ENCODE measurements at regions not wholly inside any gene's neighbourhood (a gene's known extent, or its start where the extent isn't known, plus 50 kb on each side); places are given as distances from the start of the nearest gene placed in this dataset.

DNA sequence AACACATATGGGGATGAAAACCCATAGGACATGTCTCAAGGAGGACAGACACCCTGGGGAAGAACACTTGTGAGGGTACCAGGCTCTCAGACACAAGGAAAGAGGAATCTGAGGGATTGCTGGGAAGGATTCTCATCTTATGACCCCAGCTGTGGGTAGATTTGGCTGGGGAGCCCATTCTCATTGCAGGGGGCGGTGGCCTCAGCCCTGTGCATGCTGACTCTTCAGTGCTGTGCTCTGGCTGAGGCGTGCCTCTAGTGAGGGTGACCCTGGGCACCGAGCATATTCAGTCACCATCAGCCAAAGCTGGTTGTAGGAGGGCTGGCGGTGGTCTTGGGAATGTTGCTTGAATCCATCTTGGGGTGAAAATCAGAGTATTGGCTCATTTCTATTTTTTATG lies 140.7 kb downstream of the TM9SF2 start:
- no peak for DNase-seq (ENCODE audit: low spot score)

DNA sequence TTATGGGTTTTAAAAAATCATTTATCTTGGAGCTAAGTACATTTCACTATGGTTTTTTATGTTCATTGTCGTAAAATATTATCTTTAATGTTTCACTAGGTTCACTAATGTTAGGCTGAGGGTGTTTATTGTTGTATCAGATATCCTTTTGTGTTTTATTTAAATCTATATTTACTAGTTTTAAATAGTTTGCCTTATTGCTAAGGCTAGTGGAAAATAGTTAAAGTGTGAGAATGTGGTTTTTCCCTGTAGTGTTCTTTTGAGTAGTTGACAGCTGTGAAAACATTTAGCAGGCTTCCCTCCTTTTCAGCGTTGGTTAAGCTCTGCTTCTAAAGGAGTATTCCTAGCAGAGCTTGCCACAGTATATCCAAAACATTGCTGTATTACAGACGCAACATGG lies 139.0 kb downstream of the TM9SF2 start:
- DNase-seq (ENCODE audit: low spot score), result no peak

DNA sequence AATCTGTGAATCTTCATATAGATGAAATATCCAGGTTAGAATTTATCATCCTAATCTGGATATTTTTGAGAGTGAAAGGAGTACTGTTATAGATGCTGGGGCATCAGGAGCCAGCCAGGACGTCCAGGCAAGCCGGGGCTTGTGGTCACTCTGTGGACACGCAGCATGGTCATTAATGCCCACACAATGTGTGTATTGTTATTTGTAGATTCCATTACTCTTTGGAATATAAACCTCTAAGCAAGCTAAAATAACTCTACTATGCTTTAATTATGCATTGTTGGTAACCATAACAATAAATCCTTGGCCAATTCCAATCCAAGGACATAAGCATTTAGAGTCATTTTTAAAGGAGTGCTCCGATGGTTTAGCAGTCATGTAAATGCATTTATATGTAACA lies 137.9 kb downstream of the TM9SF2 start:
- DNase-seq (ENCODE audit: low spot score), result no peak

DNA sequence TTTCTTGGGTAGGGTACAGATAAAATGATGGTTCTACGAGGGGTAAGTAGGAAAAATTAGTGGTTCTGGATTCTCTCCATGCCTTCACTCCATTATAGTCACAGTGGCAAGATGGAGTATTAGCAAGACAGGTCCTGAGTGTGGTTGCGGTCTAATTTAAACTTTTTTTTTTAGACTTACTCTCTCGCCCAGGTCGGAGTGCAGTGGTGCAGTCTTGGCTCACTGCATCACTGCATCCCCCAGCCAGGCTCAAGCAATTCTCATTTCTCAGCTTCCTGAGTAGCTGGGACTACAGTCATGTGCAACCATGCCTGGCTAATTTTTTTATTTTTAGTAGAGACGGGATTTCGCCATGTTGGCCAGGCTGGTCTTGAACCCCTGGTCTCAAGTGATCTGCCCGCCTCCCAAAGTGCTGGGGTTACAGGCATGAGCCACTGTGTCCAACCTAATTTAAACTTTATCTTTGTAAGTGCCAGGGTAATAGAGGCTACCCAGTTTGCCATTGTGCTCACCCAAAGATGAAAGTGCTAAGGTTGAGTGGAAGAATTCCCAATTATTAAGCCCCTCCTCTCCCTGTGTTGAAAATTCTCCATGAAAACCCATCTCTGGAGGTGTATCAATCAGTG lies 135.6 kb downstream of the TM9SF2 start:
- DNase-seq (ENCODE audit: low spot score), result no peak

DNA sequence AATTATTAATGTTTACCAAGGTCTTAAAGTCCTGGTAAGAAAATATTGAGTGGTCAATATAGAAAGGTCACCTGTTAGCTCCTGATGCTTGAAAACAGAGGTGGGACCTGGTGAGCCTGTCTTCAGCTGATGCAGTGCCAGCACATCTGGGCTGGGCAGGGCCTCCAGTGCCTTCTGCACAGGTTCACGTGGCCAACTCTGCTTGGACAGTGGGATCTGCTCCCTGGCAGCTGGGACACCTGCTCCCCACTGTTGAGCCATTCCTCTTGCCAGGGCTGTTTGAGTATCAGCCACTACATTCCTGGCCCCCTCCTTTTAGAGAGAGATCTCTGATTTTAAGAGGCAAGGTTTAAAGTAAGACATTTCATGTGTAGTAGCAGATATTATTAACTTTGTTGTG lies 135.0 kb downstream of the TM9SF2 start:
- DNase-seq (ENCODE audit: low spot score), result no peak

DNA sequence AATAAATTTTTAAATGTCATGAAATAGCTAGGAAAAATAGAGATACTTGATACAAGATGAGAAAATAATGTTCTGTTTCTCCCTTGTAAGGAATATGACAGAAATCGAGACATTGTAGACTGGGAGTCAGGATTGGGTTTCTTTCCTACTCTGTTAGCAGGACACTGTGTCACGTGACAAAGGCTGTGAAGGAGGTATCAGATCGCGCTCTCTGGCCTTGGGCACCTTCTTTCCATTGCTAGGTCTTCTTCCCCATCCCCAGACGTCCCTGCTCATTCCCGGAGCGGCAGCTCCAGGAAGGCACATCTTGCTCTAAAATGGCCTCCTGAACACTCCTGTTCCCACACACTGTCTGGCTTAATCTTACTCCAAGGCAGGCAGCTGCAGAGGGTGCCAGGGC lies 133.4 kb downstream of the TM9SF2 start:
- no peak for DNase-seq (ENCODE audit: low spot score)

DNA sequence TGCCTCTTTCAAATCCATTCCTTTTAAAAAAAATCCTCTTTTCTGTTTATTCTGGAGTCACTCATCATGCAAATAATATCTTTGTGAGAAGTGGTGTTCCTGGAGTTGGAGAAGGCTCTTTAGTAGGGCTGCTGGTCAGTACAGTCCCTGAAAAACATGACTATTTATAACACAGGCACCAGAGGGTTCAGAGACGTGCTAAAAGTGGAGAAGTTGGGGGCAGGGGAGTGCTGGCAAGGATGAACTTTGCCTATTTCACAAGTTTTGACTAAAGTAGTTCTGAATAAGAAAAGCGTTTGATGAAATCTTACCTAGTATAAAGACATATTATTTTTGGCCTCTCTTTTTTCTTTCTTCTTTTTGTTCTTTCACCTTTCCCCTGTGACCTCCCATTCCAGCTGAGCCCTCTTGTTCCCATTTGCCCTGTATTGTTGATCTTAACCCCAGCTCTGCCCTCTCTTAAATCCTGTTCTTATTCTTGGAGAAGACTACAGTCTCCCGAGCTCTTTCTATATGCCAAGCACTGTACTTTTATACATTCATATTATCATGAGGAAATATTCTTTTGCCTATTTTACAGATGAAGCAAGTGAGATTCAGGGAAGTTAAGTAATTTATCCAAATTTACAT lies 129.1 kb downstream of the TM9SF2 start:
- DNase-seq (ENCODE audit: low spot score), result no peak

DNA sequence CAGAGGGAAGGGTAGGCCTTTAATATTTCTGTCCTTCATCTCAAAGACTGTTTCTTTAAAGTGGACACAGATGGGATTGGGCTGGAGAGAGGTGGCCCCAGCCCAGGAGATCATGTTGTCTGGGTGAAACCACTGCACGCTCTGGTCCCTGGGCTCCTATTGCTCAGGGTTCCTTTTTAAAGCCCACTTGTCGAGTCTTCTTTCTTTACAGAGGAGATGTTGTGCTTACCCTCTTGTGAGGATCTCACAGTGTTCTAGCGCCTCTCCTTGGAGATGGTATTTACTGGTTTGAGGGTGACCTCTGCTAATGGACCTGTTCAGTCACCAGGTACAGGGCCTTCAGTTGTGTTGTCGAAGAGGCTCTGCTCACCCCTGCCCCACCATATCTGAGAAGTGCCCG lies 128.4 kb downstream of the TM9SF2 start:
- DNase-seq (ENCODE audit: low spot score), result no peak

DNA sequence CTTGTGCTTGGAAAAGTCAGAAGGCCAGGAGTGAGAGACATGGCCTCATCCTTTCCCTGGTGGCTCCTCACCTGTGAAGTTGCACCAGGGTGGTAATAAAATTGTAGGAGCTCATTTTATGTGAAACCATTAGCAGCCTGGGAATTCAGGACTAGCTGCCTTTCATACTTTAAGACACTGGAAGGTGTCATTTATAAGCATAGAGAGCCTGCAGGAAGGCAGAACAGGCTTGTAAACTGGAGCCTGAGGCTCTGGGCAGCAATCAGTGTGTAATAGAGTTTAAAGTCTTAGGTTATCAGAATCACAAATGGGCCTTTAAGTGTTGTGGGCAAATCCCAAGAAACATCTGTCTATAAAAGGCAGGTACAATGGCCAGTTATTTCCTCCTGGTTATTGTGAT lies 127.2 kb downstream of the TM9SF2 start:
- no peak for DNase-seq (ENCODE audit: low spot score)

DNA sequence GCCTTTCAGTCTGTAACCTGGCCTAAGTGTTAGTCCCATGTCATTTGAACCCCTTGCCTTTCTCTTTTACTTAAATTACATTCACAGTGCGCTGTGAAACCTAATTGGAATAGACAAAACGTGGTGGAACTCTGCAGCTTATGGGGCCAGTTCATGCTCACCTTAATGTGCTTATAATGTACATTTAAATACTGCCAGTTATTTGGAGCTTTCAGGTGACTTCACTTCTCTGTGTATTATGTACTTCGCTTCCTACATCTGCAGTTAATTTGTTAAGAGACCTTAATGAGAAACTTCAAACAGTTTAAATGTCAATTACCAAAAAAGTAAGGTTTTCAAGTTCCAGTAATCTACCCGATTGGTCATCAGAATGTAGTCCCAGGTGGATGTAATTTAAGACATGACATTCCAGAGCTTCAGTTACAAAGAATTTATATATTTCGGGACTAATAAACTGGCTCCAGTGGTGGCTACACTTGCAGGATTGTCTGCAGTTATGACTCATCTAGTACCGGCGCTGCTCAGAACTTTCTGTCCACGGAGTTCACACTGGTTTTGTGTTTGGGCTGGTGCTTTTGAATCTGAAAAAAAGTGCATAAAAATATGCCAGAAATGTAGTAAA lies 125.3 kb downstream of the TM9SF2 start:
- no peak for DNase-seq (ENCODE audit: low spot score)

DNA sequence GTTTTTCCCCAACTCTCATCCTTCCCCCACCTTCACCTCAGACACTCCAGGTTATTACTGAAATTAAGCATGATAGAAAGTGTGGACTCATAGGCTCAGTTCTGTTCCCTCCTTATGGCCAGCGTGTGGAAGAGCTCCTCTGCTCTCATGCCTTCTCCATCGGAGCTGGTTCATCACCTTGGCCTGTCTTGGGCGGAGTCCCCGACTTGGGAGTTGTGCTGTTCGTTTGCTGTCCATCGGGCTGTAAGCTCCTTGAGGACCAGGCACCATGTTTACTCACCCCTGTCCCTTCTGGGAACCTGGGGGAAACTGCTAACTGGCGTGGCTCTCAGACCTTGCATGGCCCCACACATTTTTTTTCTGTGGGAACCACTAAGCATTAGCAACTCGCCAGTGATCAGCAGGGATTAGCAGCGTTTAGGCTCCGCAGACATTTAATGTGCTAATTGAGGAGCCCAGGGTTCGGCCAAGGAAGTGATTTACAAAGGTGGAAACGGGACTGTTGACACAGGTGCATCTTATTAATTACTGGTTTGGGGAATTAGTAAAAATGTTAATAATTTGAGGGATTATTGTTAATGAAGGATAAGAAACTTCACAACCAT lies 123.8 kb downstream of the TM9SF2 start:
- no peak for DNase-seq (ENCODE audit: low spot score)

DNA sequence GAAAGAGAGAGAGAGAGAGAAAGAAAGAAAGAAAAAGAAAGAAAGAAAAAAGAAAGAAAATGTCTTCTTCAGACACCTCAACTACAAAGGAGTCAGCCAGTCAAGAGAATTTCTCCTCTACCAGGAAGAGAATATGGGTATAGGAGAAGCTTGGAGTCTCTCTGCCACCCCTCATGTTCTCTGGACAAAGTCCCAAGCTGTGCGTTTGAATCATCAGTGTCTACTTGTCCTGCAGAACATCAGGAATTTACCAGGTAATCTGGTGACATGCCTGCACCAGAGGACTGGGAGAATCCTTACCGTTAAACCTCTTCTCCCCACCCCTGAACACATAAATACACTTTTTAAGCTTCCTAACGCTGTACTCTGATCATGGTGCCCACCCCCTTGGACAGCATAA lies 119.5 kb downstream of the TM9SF2 start:
- no peak for DNase-seq (ENCODE audit: low spot score)

DNA sequence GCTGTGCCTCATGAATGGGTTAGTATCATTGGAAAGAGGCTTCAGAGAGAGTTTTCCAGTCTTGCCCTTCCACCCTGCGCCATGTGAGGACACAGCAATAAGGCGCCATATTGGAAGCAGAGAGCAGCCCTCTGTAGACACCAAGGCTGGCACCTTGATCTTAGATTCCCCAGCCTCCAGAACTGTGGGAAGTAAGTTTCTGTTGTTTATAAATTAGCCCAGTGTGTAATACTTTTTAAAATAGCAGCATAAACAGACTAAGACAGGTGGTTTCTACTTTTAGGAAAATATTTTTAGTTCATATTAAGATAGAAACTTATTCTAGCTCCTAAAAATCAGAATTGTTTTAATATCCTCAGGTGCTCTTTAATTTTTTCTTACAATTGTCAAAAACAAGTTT lies 117.9 kb downstream of the TM9SF2 start:
- DNase-seq (ENCODE audit: low spot score), result no peak

DNA sequence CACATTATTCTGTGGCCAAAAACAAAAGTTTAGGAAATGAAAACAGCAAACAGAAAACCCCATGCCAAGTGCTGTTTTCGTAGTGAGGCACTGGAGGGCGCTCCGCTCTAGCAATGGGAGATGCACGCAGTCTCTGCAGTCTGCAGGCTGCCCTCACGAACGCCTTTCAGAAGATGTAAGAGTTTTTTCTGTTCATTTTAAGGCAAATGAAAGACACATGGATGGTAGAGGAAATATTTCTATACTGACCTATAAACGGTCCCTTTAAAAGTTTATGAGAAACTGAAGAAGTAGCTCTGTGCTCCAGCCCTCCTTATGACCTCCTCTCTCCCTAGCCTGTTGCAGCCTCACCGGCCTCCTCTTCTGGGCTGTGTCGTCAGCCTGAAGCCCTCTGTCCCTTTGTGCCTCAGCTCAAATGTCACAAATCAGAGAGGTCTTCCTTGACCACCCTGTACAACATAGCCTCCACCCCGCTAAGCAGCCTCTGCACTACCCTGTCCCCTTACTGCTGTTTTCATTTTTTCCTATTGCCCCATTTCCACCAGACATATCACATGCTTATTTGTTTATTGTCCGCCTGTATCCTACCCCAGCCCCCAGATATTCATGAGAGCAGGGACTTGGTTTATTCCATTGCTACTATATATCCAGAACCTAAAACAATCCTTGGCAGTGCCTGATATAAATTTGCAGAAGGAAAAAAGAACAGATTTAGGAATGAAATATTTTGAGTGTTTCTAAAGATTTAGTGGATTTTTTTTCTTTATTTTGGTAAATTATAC lies 116.4 kb downstream of the TM9SF2 start:
- DNase-seq (ENCODE audit: low spot score), result peak; percentile 40

DNA sequence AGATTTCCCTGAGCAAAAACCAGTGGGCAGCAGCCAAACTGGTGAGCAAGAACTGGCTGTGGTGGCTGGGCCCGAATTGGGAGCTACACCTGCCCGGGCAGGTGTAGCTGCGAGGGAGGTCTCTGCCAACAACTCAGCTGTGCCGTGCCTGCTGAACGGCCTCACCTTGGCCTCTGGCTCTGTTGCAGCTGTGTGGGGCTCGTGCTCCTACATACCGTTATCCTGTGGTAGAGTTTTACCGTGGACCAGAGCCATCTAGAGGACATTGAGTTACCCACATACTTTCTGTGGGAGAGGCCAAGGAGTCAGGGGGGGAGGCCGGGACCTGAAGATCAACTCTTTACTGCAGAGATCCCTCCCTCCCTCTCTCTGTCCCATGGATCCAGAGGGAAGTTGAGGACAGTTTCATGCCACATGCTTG lies 113.2 kb downstream of the TM9SF2 start:
- peak; percentile 22 for DNase-seq (ENCODE audit: low spot score)

Data from hepatic stellate cell (primary cell).